NCI-H1436 treated with DMSO at 0.1 percent for 48 hours (cell line): ENCODE measurements at regions not wholly inside any gene's neighbourhood (a gene's known extent, or its start where the extent isn't known, plus 50 kb on each side); places are given as distances from the start of the nearest gene placed in this dataset.

ENCODE experiments used
- DNase-seq: peaks from one replicate; lab custom pipeline; 2025; lab: John Stamatoyannopoulos, UW

GRCh38 chrX:122783918-122784317 is 400.2 kb upstream of the GRIA3 start:
- DNase-seq: no peak

GRCh38 chrX:122787231-122787630 is 396.8 kb upstream of the GRIA3 start:
- no peak for DNase-seq

GRCh38 chrX:122788216-122788615 is 395.9 kb upstream of the GRIA3 start:
- DNase-seq: no peak

- no peak for DNase-seq
Measured at GRCh38 chrX:122790376-122791095, 393.5 kb upstream of the GRIA3 start.

- DNase-seq: no peak
Measured at GRCh38 chrX:122813876-122814275, 370.2 kb upstream of the GRIA3 start.

GRCh38 chrX:122816288-122816687 is 367.8 kb upstream of the GRIA3 start:
- no peak for DNase-seq

- DNase-seq: no peak
Measured at GRCh38 chrX:122817321-122817955, 366.6 kb upstream of the GRIA3 start.

- DNase-seq: no peak
Measured at GRCh38 chrX:122818068-122818467, 366.0 kb upstream of the GRIA3 start.

- no peak for DNase-seq
Measured at GRCh38 chrX:122833230-122833629, 350.8 kb upstream of the GRIA3 start.

- no peak for DNase-seq
Measured at GRCh38 chrX:122835886-122836285, 348.2 kb upstream of the GRIA3 start.

GRCh38 chrX:122850326-122850725 is 333.8 kb upstream of the GRIA3 start:
- DNase-seq: no peak

- DNase-seq: no peak
Measured at GRCh38 chrX:122856205-122856604, 327.9 kb upstream of the GRIA3 start.

GRCh38 chrX:122857734-122858133 is 326.3 kb upstream of the GRIA3 start:
- DNase-seq: no peak

- DNase-seq: no peak
Measured at GRCh38 chrX:122863067-122863466, 321.0 kb upstream of the GRIA3 start.

- DNase-seq: no peak
Measured at GRCh38 chrX:122866532-122866931, 317.5 kb upstream of the GRIA3 start.

GRCh38 chrX:122868631-122869030 is 315.4 kb upstream of the GRIA3 start:
- DNase-seq: no peak

GRCh38 chrX:122869171-122869570 is 314.9 kb upstream of the GRIA3 start:
- no peak for DNase-seq

GRCh38 chrX:122878269-122878668 is 305.8 kb upstream of the GRIA3 start:
- DNase-seq: no peak

- no peak for DNase-seq
Measured at GRCh38 chrX:122880952-122881351, 303.1 kb upstream of the GRIA3 start.

GRCh38 chrX:122890729-122891128 is 293.3 kb upstream of the GRIA3 start:
- no peak for DNase-seq

- no peak for DNase-seq
Measured at GRCh38 chrX:122906726-122907125, 277.4 kb upstream of the GRIA3 start.

GRCh38 chrX:122907375-122907774 is 276.7 kb upstream of the GRIA3 start:
- no peak for DNase-seq

- DNase-seq: no peak
Measured at GRCh38 chrX:122910697-122911096, 273.4 kb upstream of the GRIA3 start.

GRCh38 chrX:122913134-122913533 is 270.9 kb upstream of the GRIA3 start:
- no peak for DNase-seq
